ES-I3 (cell line): ENCODE measurements at regions not wholly inside any gene's neighbourhood (a gene's known extent, or its start where the extent isn't known, plus 50 kb on each side); places are given as distances from the start of the nearest gene placed in this dataset.

Experiments
- H3K36me3 ChIP-seq: 2 replicates; pipeline ENCODE4 v1.6.1; 2013; ENCODE audit warnings: mild to moderate bottlenecking, low read length, control low read depth, moderate library complexity; ENCODE audit not compliant: insufficient read depth
- H3K4me1 ChIP-seq: 2 replicates; pipeline ENCODE4 v1.6.1; 2013; ENCODE audit warnings: mild to moderate bottlenecking, control low read depth, low read length; ENCODE audit not compliant: insufficient read depth
- H3K9ac ChIP-seq: 2 replicates; pipeline ENCODE4 v1.6.1; 2013; ENCODE audit warnings: low read depth, mild to moderate bottlenecking, low read length, moderate library complexity
- H3K9me3 ChIP-seq: 2 replicates; pipeline ENCODE4 v1.6.1; 2013; ENCODE audit warnings: mild to moderate bottlenecking, low read length, moderate library complexity; ENCODE audit not compliant: control insufficient read depth, insufficient read depth

- no peak overlapping the region for H3K9ac ChIP-seq
- no peaks in the 10 kb centered on the region for H3K9me3 ChIP-seq
- no peaks in the 10 kb centered on the region for H3K4me1 ChIP-seq
- H3K36me3 ChIP-seq = no peaks in the 10 kb centered on the region
Observed at GRCh38 chr13:43977911-43978310, 98.2 kb downstream of the LACC1 start.

GRCh38 chr13:43978688-43979087 is 99.0 kb downstream of the LACC1 start:
- no peaks in the 10 kb centered on the region for H3K9me3 ChIP-seq
- no peak overlapping the region for H3K9ac ChIP-seq
- no peaks in the 10 kb centered on the region for H3K4me1 ChIP-seq
- no peaks in the 10 kb centered on the region for H3K36me3 ChIP-seq

GRCh38 chr13:43979492-43979891 is 99.8 kb downstream of the LACC1 start:
- no peaks in the 10 kb centered on the region for H3K9me3 ChIP-seq
- H3K4me1 ChIP-seq = peaks cover 3% of the 10 kb centered on the region; the same call in 1 of the 2 replicates
- H3K36me3 ChIP-seq = no peaks in the 10 kb centered on the region; the same call in 1 of the 2 replicates
- H3K9ac ChIP-seq = no peak overlapping the region

- H3K9me3 ChIP-seq = no peaks in the 10 kb centered on the region
- peaks cover 4% of the 10 kb centered on the region; the same call in 1 of the 2 replicates for H3K4me1 ChIP-seq
- H3K9ac ChIP-seq = no peak overlapping the region
- no peaks in the 10 kb centered on the region; the same call in 1 of the 2 replicates for H3K36me3 ChIP-seq
Observed at GRCh38 chr13:43980587-43980986, 100.9 kb downstream of the LACC1 start.

GRCh38 chr13:43981091-43981490 is 101.4 kb downstream of the LACC1 start:
- Histone ChIP-seq H3K9me3 (no peaks in the 10 kb centered on the region), H3K9ac (no peak overlapping the region), H3K4me1 (peaks cover 4% of the 10 kb centered on the region; the same call in 1 of the 2 replicates), H3K36me3 (no peaks in the 10 kb centered on the region; the same call in 1 of the 2 replicates)

- Histone ChIP-seq H3K4me1 (peaks cover 4% of the 10 kb centered on the region; the same call in 1 of the 2 replicates), H3K9ac (no peak overlapping the region), H3K36me3 (no peaks in the 10 kb centered on the region; the same call in 1 of the 2 replicates), H3K9me3 (no peaks in the 10 kb centered on the region)
Observed at GRCh38 chr13:43981512-43982301, 102.0 kb downstream of the LACC1 start.

GRCh38 chr13:43983373-43983772 is 103.7 kb downstream of the LACC1 start:
- no peaks in the 10 kb centered on the region for H3K9me3 ChIP-seq

GRCh38 chr13:43984292-43984691 is 104.6 kb downstream of the LACC1 start:
- peaks cover 4% of the 10 kb centered on the region; the same call in 1 of the 2 replicates for H3K4me1 ChIP-seq
- no peaks in the 10 kb centered on the region for H3K9me3 ChIP-seq
- no peak overlapping the region for H3K9ac ChIP-seq
- H3K36me3 ChIP-seq = no peaks in the 10 kb centered on the region; the same call in 1 of the 2 replicates

More at GRCh38 chr13:43983373-43983772, 103.7 kb downstream of the LACC1 start:
- H3K36me3 ChIP-seq = no peaks in the 10 kb centered on the region; the same call in 1 of the 2 replicates
- H3K4me1 ChIP-seq = peaks cover 4% of the 10 kb centered on the region; the same call in 1 of the 2 replicates
- no peak overlapping the region for H3K9ac ChIP-seq

- Histone ChIP-seq H3K4me1 (peaks cover 4% of the 10 kb centered on the region; the same call in 1 of the 2 replicates), H3K36me3 (no peaks in the 10 kb centered on the region; the same call in 1 of the 2 replicates), H3K9me3 (no peaks in the 10 kb centered on the region), H3K9ac (no peak overlapping the region)
Observed at GRCh38 chr13:43985422-43986072, 105.8 kb downstream of the LACC1 start.

- Histone ChIP-seq H3K9me3 (no peaks in the 10 kb centered on the region), H3K4me1 (peaks cover 4% of the 10 kb centered on the region; the same call in 1 of the 2 replicates), H3K36me3 (no peaks in the 10 kb centered on the region; the same call in 1 of the 2 replicates), H3K9ac (no peak overlapping the region)
Observed at GRCh38 chr13:43986421-43986981, 106.8 kb downstream of the LACC1 start.

- H3K9ac ChIP-seq = no peak overlapping the region
- peaks cover 4% of the 10 kb centered on the region; the same call in 1 of the 2 replicates for H3K4me1 ChIP-seq
- no peaks in the 10 kb centered on the region; the same call in 1 of the 2 replicates for H3K36me3 ChIP-seq
- H3K9me3 ChIP-seq = no peaks in the 10 kb centered on the region
Observed at GRCh38 chr13:43988302-43988701, 108.6 kb downstream of the LACC1 start.

GRCh38 chr13:43990021-43990420 is 110.3 kb downstream of the LACC1 start:
- H3K9ac ChIP-seq = no peak overlapping the region
- no peaks in the 10 kb centered on the region for H3K36me3 ChIP-seq
- H3K4me1 ChIP-seq = no peaks in the 10 kb centered on the region
- no peaks in the 10 kb centered on the region for H3K9me3 ChIP-seq

GRCh38 chr13:43990829-43991228 is 111.1 kb downstream of the LACC1 start:
- H3K9me3 ChIP-seq = no peaks in the 10 kb centered on the region
- no peaks in the 10 kb centered on the region for H3K4me1 ChIP-seq
- H3K9ac ChIP-seq = no peak overlapping the region
- peaks cover 2% of the 10 kb centered on the region; the same call in 1 of the 2 replicates for H3K36me3 ChIP-seq

- Histone ChIP-seq H3K36me3 (peaks cover 2% of the 10 kb centered on the region; the same call in 1 of the 2 replicates), H3K9ac (no peak overlapping the region), H3K9me3 (no peaks in the 10 kb centered on the region), H3K4me1 (no peaks in the 10 kb centered on the region)
Observed at GRCh38 chr13:43991773-43992201, 112.1 kb downstream of the LACC1 start.
